Natural killer cell (primary cell): ENCODE measurements at regions not wholly inside any gene's neighbourhood (a gene's known extent, or its start where the extent isn't known, plus 50 kb on each side); places are given as distances from the start of the nearest gene placed in this dataset.

Experiments
- ATAC-seq, 3 donors: fragments of 150-1000 bp in 2 of 3; fragments of 200-7000 bp in 1 of 3; cut with Tn5 transposase; 1 replicate in 1 of 3; 2 replicates in 2 of 3; pipeline ENCODE4 v1.10.0; 2021; ENCODE audit warnings: mild to moderate bottlenecking in 2 of 3, moderate library complexity in 2 of 3
- DNase-seq, 2 donors: peaks; one replicate each; pipeline versions ENCODE4 v3.0.0 to v3.0.0-alpha.2; 2013 to 2021; ENCODE audit warnings: mixed read lengths in 1 of 2
- H3K27ac ChIP-seq: one replicate; pipeline ENCODE4 v1.5.1; 2013; ENCODE audit warnings: mild to moderate bottlenecking, low read length
- H3K27me3 ChIP-seq: one replicate; pipeline ENCODE4 v1.6.1; 2013; ENCODE audit warnings: low read length; ENCODE audit not compliant: control insufficient read depth, insufficient read depth
- H3K36me3 ChIP-seq: one replicate; pipeline ENCODE4 v1.6.1; 2013; ENCODE audit warnings: low read length; ENCODE audit not compliant: control insufficient read depth, insufficient read depth
- H3K4me1 ChIP-seq: one replicate; pipeline ENCODE4 v1.6.1; 2013; ENCODE audit warnings: low read length; ENCODE audit not compliant: control insufficient read depth, insufficient read depth
- H3K4me3 ChIP-seq: one replicate; pipeline ENCODE4 v1.5.1; 2013; ENCODE audit warnings: low read length
- H3K9me3 ChIP-seq: one replicate; pipeline ENCODE4 v1.6.1; 2013; ENCODE audit warnings: low read length; ENCODE audit not compliant: control insufficient read depth, insufficient read depth
- H3K27ac Mint-ChIP-seq, 2 donors: one replicate each; pipeline ENCODE4 v1.8.0; 2022; ENCODE audit warnings: mild to moderate bottlenecking in 2 of 2, mixed read lengths in 2 of 2, moderate library complexity in 1 of 2
- H3K27me3 Mint-ChIP-seq, 2 donors: one replicate each; pipeline ENCODE4 v1.8.0; 2022; ENCODE audit warnings: low read depth in 2 of 2, mixed read lengths in 2 of 2
- H3K36me3 Mint-ChIP-seq: one replicate; pipeline ENCODE4 v1.8.0; 2022; ENCODE audit warnings: mixed read lengths
- H3K4me1 Mint-ChIP-seq, 2 donors: one replicate each; pipeline ENCODE4 v1.8.0; 2022; ENCODE audit warnings: mixed read lengths in 2 of 2
- H3K4me3 Mint-ChIP-seq: one replicate; pipeline ENCODE4 v1.8.0; 2022; ENCODE audit warnings: mild to moderate bottlenecking, moderate library complexity, mixed read lengths
- H3K9me3 Mint-ChIP-seq, 2 donors: one replicate each; pipeline ENCODE4 v1.8.0; 2022; ENCODE audit warnings: mixed read lengths in 2 of 2
- WGBS: methylation state at CpG from one replicate; pipeline ENCODE4 v1.1.7; 2013; ENCODE audit warnings: missing lambda C conversion rate; ENCODE audit not compliant: insufficient coverage; 5-methylcytosine and 5-hydroxymethylcytosine counted together
- intact Hi-C: fragments of 100-400 bp; cut with micrococcal nuclease; formaldehyde crosslinking; loops from one replicate; pipeline ENCODE4 v1.14.2; 2022
- TF ChIP-seq, protein P1 (sequence below): fragments of 200-600 bp; IDR thresholded peaks from one replicate; pipeline ENCODE4 v1.8.0; 2022; ENCODE audit warnings: antibody characterized with exemption

DNA sequence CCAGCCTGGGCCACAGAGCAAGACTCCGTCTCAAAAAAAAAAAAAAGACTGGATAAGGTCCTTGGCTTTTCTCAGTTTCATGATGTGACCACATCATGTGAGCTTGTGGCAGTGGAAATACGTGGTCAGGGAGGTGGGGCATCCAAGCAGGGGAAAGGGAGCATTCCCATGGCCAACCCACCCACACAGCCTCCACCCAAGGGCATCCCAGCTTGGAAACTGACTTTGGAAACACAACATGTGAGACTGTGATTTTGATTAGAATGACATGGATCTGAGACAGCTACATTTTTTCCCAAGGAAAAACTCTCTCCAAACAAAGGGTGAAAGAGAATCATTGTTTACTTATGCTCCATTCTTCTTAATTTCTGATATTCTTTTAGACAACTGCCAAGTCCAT is 405.0 kb upstream of the ZNF507 start:
- no peaks in the 10 kb centered on the region for H3K4me1 Mint-ChIP-seq
- Histone ChIP-seq H3K4me3 (no peak overlapping the region), H3K27me3 (no peaks in the 10 kb centered on the region), H3K36me3 (no peaks in the 10 kb centered on the region), H3K4me1 (no peaks in the 10 kb centered on the region), H3K27ac (no peak overlapping the region), H3K9me3 (no peaks in the 10 kb centered on the region)
- H3K36me3 Mint-ChIP-seq = no peaks in the 10 kb centered on the region
- H3K27ac Mint-ChIP-seq = no peak overlapping the region
- H3K9me3 Mint-ChIP-seq = peaks cover 0 to 2% of the 10 kb centered on the region in 2 donors
- DNase-seq = no peak
- intact Hi-C loops = no loop called here
- no peaks in the 10 kb centered on the region for H3K27me3 Mint-ChIP-seq
- H3K4me3 Mint-ChIP-seq = no peak overlapping the region
- TF ChIP-seq, protein P1, sequence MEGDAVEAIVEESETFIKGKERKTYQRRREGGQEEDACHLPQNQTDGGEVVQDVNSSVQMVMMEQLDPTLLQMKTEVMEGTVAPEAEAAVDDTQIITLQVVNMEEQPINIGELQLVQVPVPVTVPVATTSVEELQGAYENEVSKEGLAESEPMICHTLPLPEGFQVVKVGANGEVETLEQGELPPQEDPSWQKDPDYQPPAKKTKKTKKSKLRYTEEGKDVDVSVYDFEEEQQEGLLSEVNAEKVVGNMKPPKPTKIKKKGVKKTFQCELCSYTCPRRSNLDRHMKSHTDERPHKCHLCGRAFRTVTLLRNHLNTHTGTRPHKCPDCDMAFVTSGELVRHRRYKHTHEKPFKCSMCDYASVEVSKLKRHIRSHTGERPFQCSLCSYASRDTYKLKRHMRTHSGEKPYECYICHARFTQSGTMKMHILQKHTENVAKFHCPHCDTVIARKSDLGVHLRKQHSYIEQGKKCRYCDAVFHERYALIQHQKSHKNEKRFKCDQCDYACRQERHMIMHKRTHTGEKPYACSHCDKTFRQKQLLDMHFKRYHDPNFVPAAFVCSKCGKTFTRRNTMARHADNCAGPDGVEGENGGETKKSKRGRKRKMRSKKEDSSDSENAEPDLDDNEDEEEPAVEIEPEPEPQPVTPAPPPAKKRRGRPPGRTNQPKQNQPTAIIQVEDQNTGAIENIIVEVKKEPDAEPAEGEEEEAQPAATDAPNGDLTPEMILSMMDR = no peak
- ATAC-seq = no peak
- 93% methylated on average over 2 of the region's 2 CpGs for WGBS

DNA sequence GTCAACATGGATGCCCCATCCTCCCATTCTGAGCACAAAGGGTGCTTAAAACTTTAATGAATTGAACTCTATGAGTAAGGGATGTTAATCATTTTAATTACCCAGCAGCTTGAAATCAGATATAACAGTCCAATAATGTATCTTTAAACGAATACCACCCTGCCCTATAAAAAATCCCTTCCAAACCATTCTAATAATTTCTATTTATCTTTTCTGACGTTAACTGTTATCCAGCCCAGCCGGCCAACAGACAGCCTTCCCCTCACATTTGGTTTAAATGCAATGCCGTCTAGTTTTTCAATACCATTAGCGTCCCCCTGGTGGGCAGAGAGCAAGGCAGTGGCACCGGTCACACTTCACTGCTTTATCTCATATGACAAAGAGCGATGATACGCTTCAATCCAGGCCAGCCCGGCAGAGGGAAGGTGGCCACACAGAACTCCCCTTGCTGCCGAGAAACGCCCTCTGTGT is 402.2 kb upstream of the ZNF507 start:
- intact Hi-C loops = no loop called here
- no peaks in the 10 kb centered on the region for H3K9me3 Mint-ChIP-seq
- Histone ChIP-seq H3K36me3 (no peaks in the 10 kb centered on the region), H3K27ac (no peak overlapping the region), H3K27me3 (no peaks in the 10 kb centered on the region), H3K4me1 (no peaks in the 10 kb centered on the region), H3K4me3 (no peak overlapping the region), H3K9me3 (no peaks in the 10 kb centered on the region)
- DNase-seq (no peak), ATAC-seq (no peak)
- WGBS = 89% methylated on average over 11 of the region's 11 CpGs
- H3K4me1 Mint-ChIP-seq = no peaks in the 10 kb centered on the region
- H3K27me3 Mint-ChIP-seq = no peaks in the 10 kb centered on the region
- no peaks in the 10 kb centered on the region for H3K36me3 Mint-ChIP-seq
- no peak overlapping the region for H3K27ac Mint-ChIP-seq
- TF ChIP-seq, protein P1 = no peak
- no peak overlapping the region for H3K4me3 Mint-ChIP-seq

- TF ChIP-seq, protein P1 = no peak
These were observed 401.6 kb upstream of the ZNF507 start for GRCh38 chr19:31943778-31944177.

DNA sequence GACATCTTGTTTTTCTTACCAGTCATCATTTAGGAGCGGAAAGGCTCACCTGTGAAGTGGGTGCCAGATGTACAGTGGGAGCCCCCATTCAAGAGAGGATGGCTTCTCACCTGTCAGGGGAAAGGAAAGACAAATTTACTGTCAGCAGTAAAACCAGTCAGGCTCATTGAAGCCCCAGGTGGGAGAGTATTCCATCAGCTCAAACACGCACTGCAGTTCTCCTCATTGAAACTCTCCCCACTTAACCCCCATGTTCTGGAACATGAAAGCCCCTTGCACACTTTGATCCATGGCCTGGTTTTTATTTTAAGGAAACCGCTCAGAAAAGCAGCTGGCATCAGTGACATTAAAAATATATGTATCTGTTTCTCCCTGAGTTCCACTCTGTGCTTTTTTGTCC is 401.1 kb upstream of the ZNF507 start:
- H3K27me3 Mint-ChIP-seq = no peaks in the 10 kb centered on the region
- no peak for DNase-seq
- Histone ChIP-seq H3K27ac (no peak overlapping the region), H3K4me3 (no peak overlapping the region), H3K27me3 (no peaks in the 10 kb centered on the region), H3K9me3 (no peaks in the 10 kb centered on the region), H3K36me3 (no peaks in the 10 kb centered on the region), H3K4me1 (no peaks in the 10 kb centered on the region)
- H3K9me3 Mint-ChIP-seq = no peaks in the 10 kb centered on the region
- no peaks in the 10 kb centered on the region for H3K4me1 Mint-ChIP-seq
- TF ChIP-seq, protein P1 = no peak
- no peaks in the 10 kb centered on the region for H3K36me3 Mint-ChIP-seq
- ATAC-seq = no peak
- no peak overlapping the region for H3K27ac Mint-ChIP-seq
- WGBS = 90% methylated on average over 3 of the region's 3 CpGs
- intact Hi-C loops = no loop called here
- H3K4me3 Mint-ChIP-seq = no peak overlapping the region

More at GRCh38 chr19:31943778-31944177, 401.6 kb upstream of the ZNF507 start:
- no peaks in the 10 kb centered on the region for H3K4me1 Mint-ChIP-seq
- no peaks in the 10 kb centered on the region for H3K36me3 Mint-ChIP-seq
- Histone ChIP-seq H3K9me3 (no peaks in the 10 kb centered on the region), H3K4me3 (no peak overlapping the region), H3K4me1 (no peaks in the 10 kb centered on the region), H3K27me3 (no peaks in the 10 kb centered on the region), H3K27ac (no peak overlapping the region), H3K36me3 (no peaks in the 10 kb centered on the region)
- no peaks in the 10 kb centered on the region for H3K9me3 Mint-ChIP-seq
- no peak for DNase-seq
- no peak for ATAC-seq
- H3K27ac Mint-ChIP-seq = no peak overlapping the region
- intact Hi-C loops = no loop called here
- no peak overlapping the region for H3K4me3 Mint-ChIP-seq
- WGBS = 84% methylated on average over 9 of the region's 11 CpGs
- H3K27me3 Mint-ChIP-seq = no peaks in the 10 kb centered on the region
